Cardiac fibroblast (primary cell): ENCODE measurements at regions not wholly inside any gene's neighbourhood (a gene's known extent, or its start where the extent isn't known, plus 50 kb on each side); places are given as distances from the start of the nearest gene placed in this dataset.

Source experiments
- DNase-seq, 2 donors: peaks; one replicate each; pipeline versions ENCODE4 v3.0.0 to v3.0.0-alpha.2; 2010; ENCODE audit warnings: low read depth in 2 of 2
- H3K4me3 ChIP-seq, 2 donors: replicated peaks in 1 of 2; 1 replicate in 1 of 2; 2 replicates in 1 of 2; pipeline ENCODE4 v1.5.1; 2011; ENCODE audit warnings: low read depth in 2 of 2, low read length in 2 of 2, mild to moderate bottlenecking in 2 of 2, moderate library complexity in 1 of 2
- TF ChIP-seq, protein P1 (sequence below): IDR thresholded peaks from one replicate; pipeline ENCODE4 v1.5.1; 2011; ENCODE audit warnings: low read depth, mild to moderate bottlenecking, low read length, inconsistent platforms

DNA sequence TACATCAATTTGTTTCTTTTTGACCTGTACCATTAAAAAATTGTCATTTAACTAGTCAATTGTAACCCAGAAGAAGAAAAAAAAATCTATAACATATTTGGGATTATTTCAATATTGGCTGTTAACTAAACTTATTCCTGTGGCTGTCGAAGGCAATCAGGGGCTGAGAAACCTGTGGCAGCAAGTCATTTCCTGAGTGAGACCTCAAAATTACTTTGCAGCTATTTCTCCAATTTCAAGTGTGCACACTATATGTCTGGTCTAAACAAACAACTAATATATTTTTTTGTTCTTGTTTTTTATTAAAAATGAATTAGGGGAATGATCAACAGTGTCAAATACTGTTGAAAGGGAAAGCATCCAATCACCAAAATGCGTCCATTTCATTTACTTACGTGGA is 1357.6 kb upstream of the B3GALT2 start:
- H3K4me3 ChIP-seq = no peak overlapping the region
- TF ChIP-seq, protein P1, sequence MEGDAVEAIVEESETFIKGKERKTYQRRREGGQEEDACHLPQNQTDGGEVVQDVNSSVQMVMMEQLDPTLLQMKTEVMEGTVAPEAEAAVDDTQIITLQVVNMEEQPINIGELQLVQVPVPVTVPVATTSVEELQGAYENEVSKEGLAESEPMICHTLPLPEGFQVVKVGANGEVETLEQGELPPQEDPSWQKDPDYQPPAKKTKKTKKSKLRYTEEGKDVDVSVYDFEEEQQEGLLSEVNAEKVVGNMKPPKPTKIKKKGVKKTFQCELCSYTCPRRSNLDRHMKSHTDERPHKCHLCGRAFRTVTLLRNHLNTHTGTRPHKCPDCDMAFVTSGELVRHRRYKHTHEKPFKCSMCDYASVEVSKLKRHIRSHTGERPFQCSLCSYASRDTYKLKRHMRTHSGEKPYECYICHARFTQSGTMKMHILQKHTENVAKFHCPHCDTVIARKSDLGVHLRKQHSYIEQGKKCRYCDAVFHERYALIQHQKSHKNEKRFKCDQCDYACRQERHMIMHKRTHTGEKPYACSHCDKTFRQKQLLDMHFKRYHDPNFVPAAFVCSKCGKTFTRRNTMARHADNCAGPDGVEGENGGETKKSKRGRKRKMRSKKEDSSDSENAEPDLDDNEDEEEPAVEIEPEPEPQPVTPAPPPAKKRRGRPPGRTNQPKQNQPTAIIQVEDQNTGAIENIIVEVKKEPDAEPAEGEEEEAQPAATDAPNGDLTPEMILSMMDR = no peak

GRCh38 chr1:194538453-194538852 is 1352.0 kb upstream of the B3GALT2 start:
- no peak for DNase-seq
- no peak overlapping the region for H3K4me3 ChIP-seq
- TF ChIP-seq, protein P1 = no peak

More for the DNA sequence above, 1357.6 kb upstream of the B3GALT2 start:
- DNase-seq = no peak

- TF ChIP-seq, protein P1 = no peak
- no peak overlapping the region for H3K4me3 ChIP-seq
- DNase-seq = no peak
Observed at GRCh38 chr1:194537521-194537920, 1351.1 kb upstream of the B3GALT2 start.

DNA sequence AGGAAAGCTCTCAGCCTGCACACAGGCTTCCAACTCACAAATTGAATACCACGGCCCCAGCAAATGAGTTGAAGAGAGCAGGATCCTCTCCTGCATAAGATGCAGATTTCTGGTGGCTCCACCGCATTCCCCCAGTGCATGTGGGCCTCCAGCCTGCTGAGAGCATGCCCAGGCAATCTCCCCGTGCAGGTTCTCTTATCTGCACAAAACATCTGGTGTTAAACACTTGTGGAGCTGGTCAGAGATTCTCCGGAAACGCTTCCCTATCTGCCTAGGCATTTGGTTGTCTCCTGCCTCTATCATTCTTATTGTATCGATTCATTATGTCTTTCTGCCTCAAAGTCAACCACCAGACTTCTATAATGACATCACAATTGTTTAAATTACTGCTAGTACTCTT is 1349.0 kb upstream of the B3GALT2 start:
- TF ChIP-seq, protein P1 = no peak
- DNase-seq = no peak

GRCh38 chr1:194534784-194535183 is 1348.4 kb upstream of the B3GALT2 start:
- no peak for DNase-seq
- no peak overlapping the region for H3K4me3 ChIP-seq
- TF ChIP-seq, protein P1 = no peak

More for the DNA sequence above, 1349.0 kb upstream of the B3GALT2 start:
- H3K4me3 ChIP-seq = no peak overlapping the region

DNA sequence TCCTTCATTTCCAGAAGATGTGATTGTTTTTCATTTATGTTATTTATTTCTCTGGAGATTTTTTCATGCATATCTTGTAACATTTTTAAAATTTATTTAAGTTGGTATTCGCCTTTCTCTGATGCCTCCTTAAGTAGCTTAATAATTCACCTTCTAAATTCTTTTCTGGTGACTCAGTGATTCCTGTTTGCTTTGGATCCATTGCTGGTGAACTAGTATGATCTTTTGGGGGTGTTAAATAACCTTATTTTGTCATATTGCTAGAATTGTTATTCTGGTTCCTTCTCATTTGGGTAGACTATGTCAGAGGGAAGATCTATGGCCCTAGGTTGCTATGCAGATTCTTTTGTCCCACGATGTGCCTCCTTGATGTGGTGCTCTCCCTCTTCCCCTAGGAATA is 1347.2 kb upstream of the B3GALT2 start:
- no peak overlapping the region for H3K4me3 ChIP-seq
- DNase-seq = no peak
- TF ChIP-seq, protein P1 = no peak

DNA sequence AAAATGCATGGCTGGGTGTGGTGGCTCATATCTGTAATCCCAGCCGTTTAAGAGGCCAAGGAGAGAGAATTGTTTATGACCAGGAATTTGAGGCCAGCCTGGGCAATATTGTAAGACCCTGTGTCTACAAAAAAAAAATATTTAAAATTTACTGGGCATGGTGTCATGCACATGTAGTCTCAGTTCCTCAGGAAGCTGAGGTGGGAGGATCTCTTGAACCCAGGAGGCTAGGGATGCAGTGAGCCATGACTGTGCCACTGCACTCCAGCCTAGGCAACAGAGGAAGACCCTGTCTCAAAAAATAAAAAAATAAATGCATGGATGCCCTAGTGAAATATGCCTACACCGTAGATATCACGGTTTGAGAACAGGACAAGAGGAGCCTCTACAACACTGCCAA is 1331.2 kb upstream of the B3GALT2 start:
- DNase-seq = no peak
- TF ChIP-seq, protein P1 = no peak

More for the DNA sequence above, 1331.2 kb upstream of the B3GALT2 start:
- no peak overlapping the region for H3K4me3 ChIP-seq
